Hepatocyte (in vitro differentiated cells): ENCODE measurements at regions not wholly inside any gene's neighbourhood (a gene's known extent, or its start where the extent isn't known, plus 50 kb on each side); places are given as distances from the start of the nearest gene placed in this dataset.
"Not testable (repeated sequence)": the region's sequence is repeated elsewhere in the genome, so short reads cannot be mapped to it uniquely, and the experiment has no call there.

Experiments
- DNase-seq: peaks from one replicate; pipeline ENCODE4 v3.0.0-alpha.2; 2016; ENCODE audit warnings: low spot score
- H2AFZ ChIP-seq: fragments of 200-600 bp; sonication (generic); 2 replicates; pipeline ENCODE4 v1.6.0; 2016; ENCODE audit warnings: antibody characterized with exemption, mild to moderate bottlenecking
- H3K27ac ChIP-seq: fragments of 200-600 bp; sonication (generic); 2 replicates; pipeline ENCODE4 v1.5.1; 2016; ENCODE audit warnings: mild to moderate bottlenecking
- H3K27me3 ChIP-seq: fragments of 200-600 bp; sonication (generic); 2 replicates; pipeline ENCODE4 v1.6.1; 2016
- H3K36me3 ChIP-seq: fragments of 200-600 bp; sonication (generic); replicated peaks from 2 replicates; pipeline ENCODE4 v1.5.1; 2016; ENCODE audit warnings: low read depth; ENCODE audit not compliant: insufficient read depth
- H3K4me1 ChIP-seq: fragments of 200-600 bp; sonication (generic); 2 replicates; pipeline ENCODE4 v1.5.1; 2016; ENCODE audit warnings: mild to moderate bottlenecking, moderate library complexity; ENCODE audit not compliant: insufficient read depth
- H3K4me2 ChIP-seq: fragments of 200-600 bp; sonication (generic); 2 replicates; pipeline ENCODE4 v1.6.0; 2016
- H3K4me3 ChIP-seq: fragments of 200-600 bp; sonication (generic); 2 replicates; pipeline ENCODE4 v1.5.1; 2016; ENCODE audit warnings: mild to moderate bottlenecking
- H3K79me2 ChIP-seq: fragments of 200-600 bp; sonication (generic); 2 replicates; pipeline ENCODE4 v1.6.0; 2017; ENCODE audit warnings: mild to moderate bottlenecking
- H3K9me2 ChIP-seq: fragments of 200-600 bp; sonication (generic); replicated peaks from 2 replicates; pipeline ENCODE4 v1.6.0; 2017; ENCODE audit warnings: mild to moderate bottlenecking; ENCODE audit not compliant: insufficient read depth
- H3K9me3 ChIP-seq: fragments of 200-600 bp; sonication (generic); 2 replicates; pipeline ENCODE4 v1.5.1; 2016; ENCODE audit warnings: low read depth, mild to moderate bottlenecking
- H4K20me1 ChIP-seq: fragments of 200-600 bp; sonication (generic); 2 replicates; pipeline ENCODE4 v1.6.0; 2016; ENCODE audit warnings: mild to moderate bottlenecking; ENCODE audit not compliant: insufficient read depth, poor library complexity, severe bottlenecking
- EZH2 ChIP-seq: fragments of 200-600 bp; sonication (generic); IDR thresholded peaks from 2 replicates; pipeline ENCODE4 v1.6.1; 2016; ENCODE audit warnings: antibody characterized with exemption, mild to moderate bottlenecking, borderline replicate concordance
- EZH2phosphoT487 ChIP-seq: fragments of 200-600 bp; sonication (generic); IDR thresholded peaks from one replicate; pipeline ENCODE4 v1.6.1; 2018; ENCODE audit warnings: antibody characterized with exemption, mild to moderate bottlenecking, low read depth, moderate library complexity; ENCODE audit not compliant: unreplicated experiment, severe bottlenecking
- WGBS: methylation state at CpG from one replicate; pipeline ENCODE4 v1.1.6; 2016; ENCODE audit warnings: low lambda C conversion rate; ENCODE audit errors: missing lambda C conversion rate; 5-methylcytosine and 5-hydroxymethylcytosine counted together
- TF ChIP-seq, protein P1 (sequence below): fragments of 200-600 bp; sonication (generic); IDR thresholded peaks from 2 replicates; pipeline ENCODE4 v1.5.1; 2016; ENCODE audit warnings: antibody characterized with exemption, mild to moderate bottlenecking; ENCODE audit not compliant: poor library complexity

- WGBS, result 96% methylated on average over 32 of the region's 54 CpGs
- H3K9me2 ChIP-seq, result no peaks in the 10 kb centered on the region
- H3K79me2 ChIP-seq, result no peaks in the 10 kb centered on the region
- no peak overlapping the region for H2AFZ ChIP-seq
- H3K27ac ChIP-seq, result no peak overlapping the region
- peaks cover 7% of the 10 kb centered on the region for H3K4me1 ChIP-seq
- H3K4me2 ChIP-seq, result no peak overlapping the region
- no peak for TF ChIP-seq EZH2phosphoT487
- TF ChIP-seq, protein P1, sequence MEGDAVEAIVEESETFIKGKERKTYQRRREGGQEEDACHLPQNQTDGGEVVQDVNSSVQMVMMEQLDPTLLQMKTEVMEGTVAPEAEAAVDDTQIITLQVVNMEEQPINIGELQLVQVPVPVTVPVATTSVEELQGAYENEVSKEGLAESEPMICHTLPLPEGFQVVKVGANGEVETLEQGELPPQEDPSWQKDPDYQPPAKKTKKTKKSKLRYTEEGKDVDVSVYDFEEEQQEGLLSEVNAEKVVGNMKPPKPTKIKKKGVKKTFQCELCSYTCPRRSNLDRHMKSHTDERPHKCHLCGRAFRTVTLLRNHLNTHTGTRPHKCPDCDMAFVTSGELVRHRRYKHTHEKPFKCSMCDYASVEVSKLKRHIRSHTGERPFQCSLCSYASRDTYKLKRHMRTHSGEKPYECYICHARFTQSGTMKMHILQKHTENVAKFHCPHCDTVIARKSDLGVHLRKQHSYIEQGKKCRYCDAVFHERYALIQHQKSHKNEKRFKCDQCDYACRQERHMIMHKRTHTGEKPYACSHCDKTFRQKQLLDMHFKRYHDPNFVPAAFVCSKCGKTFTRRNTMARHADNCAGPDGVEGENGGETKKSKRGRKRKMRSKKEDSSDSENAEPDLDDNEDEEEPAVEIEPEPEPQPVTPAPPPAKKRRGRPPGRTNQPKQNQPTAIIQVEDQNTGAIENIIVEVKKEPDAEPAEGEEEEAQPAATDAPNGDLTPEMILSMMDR, result no peak
- no peak for TF ChIP-seq EZH2
- no peaks in the 10 kb centered on the region for H3K36me3 ChIP-seq
- H3K27me3 ChIP-seq, result no peaks in the 10 kb centered on the region
- no peak for DNase-seq
- H3K4me3 ChIP-seq, result no peak overlapping the region
- H4K20me1 ChIP-seq, result no peaks in the 10 kb centered on the region
- no peaks in the 10 kb centered on the region for H3K9me3 ChIP-seq
These were observed 94.2 kb downstream of the TMEM18 start for GRCh38 chr2:582792-583528.

- not testable (repeated sequence) for H3K79me2 ChIP-seq, H3K4me2 ChIP-seq, H3K36me3 ChIP-seq, H3K9me2 ChIP-seq, DNase-seq, H2AFZ ChIP-seq, H3K4me1 ChIP-seq, H3K4me3 ChIP-seq, H3K9me3 ChIP-seq, H3K27me3 ChIP-seq, H4K20me1 ChIP-seq, H3K27ac ChIP-seq
- WGBS, result 95% methylated on average over 17 of the region's 23 CpGs
These were observed 94.9 kb downstream of the TMEM18 start for GRCh38 chr2:582289-582688.

- TF ChIP-seq EZH2phosphoT487, result no peak
- TF ChIP-seq, protein P1, result no peak
- no peak for TF ChIP-seq EZH2
- Histone ChIP-seq H4K20me1 (no peaks in the 10 kb centered on the region), H2AFZ (no peak overlapping the region), H3K4me2 (no peak overlapping the region), H3K27me3 (no peaks in the 10 kb centered on the region), H3K9me3 (no peaks in the 10 kb centered on the region), H3K9me2 (no peaks in the 10 kb centered on the region), H3K27ac (no peak overlapping the region), H3K4me3 (no peak overlapping the region), H3K4me1 (no peaks in the 10 kb centered on the region), H3K79me2 (no peaks in the 10 kb centered on the region), H3K36me3 (no peaks in the 10 kb centered on the region)
- WGBS, result 63% methylated on average over 8 of the region's 8 CpGs
- DNase-seq, result no peak
These were observed 97.2 kb downstream of the TMEM18 start for GRCh38 chr2:579961-580360.

- DNase-seq, result no peak
- Histone ChIP-seq H4K20me1 (no peaks in the 10 kb centered on the region), H2AFZ (no peak overlapping the region), H3K9me3 (no peaks in the 10 kb centered on the region), H3K4me1 (no peaks in the 10 kb centered on the region), H3K27ac (no peak overlapping the region), H3K27me3 (no peaks in the 10 kb centered on the region), H3K4me3 (no peak overlapping the region), H3K9me2 (no peaks in the 10 kb centered on the region), H3K79me2 (no peaks in the 10 kb centered on the region), H3K4me2 (no peak overlapping the region), H3K36me3 (no peaks in the 10 kb centered on the region)
- TF ChIP-seq, protein P1, result no peak
- no peak for TF ChIP-seq EZH2phosphoT487
- TF ChIP-seq EZH2, result no peak
- 90% methylated on average over 9 of the region's 9 CpGs for WGBS
These were observed 97.8 kb downstream of the TMEM18 start for GRCh38 chr2:579351-579886.
